Loucy (cell line): ENCODE measurements at regions not wholly inside any gene's neighbourhood (a gene's known extent, or its start where the extent isn't known, plus 50 kb on each side); places are given as distances from the start of the nearest gene placed in this dataset.

Experiments
- H2AFZ ChIP-seq: fragments of 200-600 bp; sonication (generic); 2 replicates; pipeline ENCODE4 v1.6.0; 2016; ENCODE audit warnings: antibody characterized with exemption, mild to moderate bottlenecking, low read length, moderate library complexity
- H3F3A ChIP-seq: fragments of 200-600 bp; 2 replicates; pipeline ENCODE4 v1.6.0; 2016; ENCODE audit warnings: antibody characterized with exemption, low read depth, mild to moderate bottlenecking
- H3K27me3 ChIP-seq: fragments of 200-600 bp; sonication (generic); 2 replicates; pipeline ENCODE4 v1.6.1; 2014; ENCODE audit warnings: low read length, mild to moderate bottlenecking; ENCODE audit not compliant: insufficient read depth, poor library complexity, severe bottlenecking
- H3K36me3 ChIP-seq: fragments of 200-600 bp; sonication (generic); 2 replicates; pipeline ENCODE4 v1.6.1; 2016; ENCODE audit warnings: low read length; ENCODE audit not compliant: insufficient read depth
- H3K4me1 ChIP-seq: fragments of 200-600 bp; sonication (generic); 2 replicates; pipeline ENCODE4 v1.5.1; 2014; ENCODE audit warnings: low read length, mild to moderate bottlenecking; ENCODE audit not compliant: insufficient read depth, poor library complexity, severe bottlenecking
- H3K4me2 ChIP-seq: fragments of 200-600 bp; sonication (generic); 2 replicates; pipeline ENCODE4 v1.6.0; 2014; ENCODE audit warnings: antibody characterized with exemption, low read length, low read depth, mild to moderate bottlenecking; ENCODE audit not compliant: poor library complexity, severe bottlenecking
- H3K4me3 ChIP-seq: fragments of 200-600 bp; sonication (generic); 2 replicates; pipeline ENCODE4 v1.5.1; 2014; ENCODE audit warnings: low read length, mild to moderate bottlenecking, mixed read lengths; ENCODE audit not compliant: poor library complexity, severe bottlenecking
- H3K79me2 ChIP-seq: fragments of 200-600 bp; sonication (generic); 2 replicates; pipeline ENCODE4 v1.6.1; 2014; ENCODE audit warnings: low read length; ENCODE audit not compliant: insufficient read depth
- H3K9ac ChIP-seq: fragments of 200-600 bp; sonication (generic); 2 replicates; pipeline ENCODE4 v1.6.0; 2014; ENCODE audit warnings: mild to moderate bottlenecking, low read depth, low read length, moderate library complexity; ENCODE audit not compliant: poor library complexity, severe bottlenecking
- H3K9me2 ChIP-seq: fragments of 200-600 bp; sonication (generic); replicated peaks from 2 replicates; pipeline ENCODE4 v1.6.1; 2016; ENCODE audit warnings: low read depth, low read length, mixed read lengths
- H3K9me3 ChIP-seq: fragments of 200-600 bp; sonication (generic); 2 replicates; pipeline ENCODE4 v1.6.1; 2014; ENCODE audit warnings: mild to moderate bottlenecking, antibody characterized with exemption, low read length, low read depth; ENCODE audit not compliant: insufficient read depth
- H4K20me1 ChIP-seq: fragments of 200-600 bp; sonication (generic); 2 replicates; pipeline ENCODE4 v1.6.0; 2014; ENCODE audit warnings: antibody characterized with exemption, low read length, mild to moderate bottlenecking; ENCODE audit not compliant: insufficient read depth, poor library complexity, severe bottlenecking
- EZH2phosphoT487 ChIP-seq: fragments of 200-600 bp; IDR thresholded peaks from 2 replicates; pipeline ENCODE4 v1.6.1; 2018; ENCODE audit warnings: antibody characterized with exemption, mild to moderate bottlenecking, moderate library complexity, borderline replicate concordance
- TF ChIP-seq, protein P1 (sequence below): fragments of 200-600 bp; sonication (generic); conservative IDR thresholded peaks from 2 replicates; pipeline ENCODE4 v1.5.1; 2014; ENCODE audit warnings: mild to moderate bottlenecking, antibody characterized with exemption, low read length

DNA sequence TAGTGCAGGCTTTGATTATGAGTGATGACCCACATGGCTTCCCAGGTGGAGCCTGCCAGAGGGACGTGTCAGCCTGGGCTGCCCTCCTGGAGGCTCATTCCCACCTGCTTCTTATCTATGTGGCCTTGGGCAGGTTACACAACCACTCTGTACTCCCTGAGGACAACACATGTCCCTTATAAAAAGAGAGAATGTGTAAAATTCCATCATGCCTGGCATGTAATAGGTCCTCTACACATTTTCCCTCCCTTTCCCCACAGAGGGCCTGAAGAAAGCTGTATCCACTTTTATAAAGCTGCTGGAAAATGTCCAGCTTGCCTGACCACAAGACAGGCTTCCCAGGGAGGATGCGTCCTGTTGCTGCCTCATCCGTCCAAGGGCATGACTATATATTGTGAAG lies 55.0 kb upstream of the VSTM5 start:
- Histone ChIP-seq H3K4me3 (no peak overlapping the region), H3K27me3 (no peaks in the 10 kb centered on the region), H3K9me3 (no peaks in the 10 kb centered on the region), H2AFZ (no peak overlapping the region), H3K9me2 (no peaks in the 10 kb centered on the region), H3K4me2 (no peak overlapping the region), H3K79me2 (no peaks in the 10 kb centered on the region), H3K9ac (no peak overlapping the region), H3K4me1 (no peaks in the 10 kb centered on the region), H3K36me3 (no peaks in the 10 kb centered on the region), H3F3A (no peaks in the 10 kb centered on the region), H4K20me1 (no peaks in the 10 kb centered on the region)
- no peak for TF ChIP-seq EZH2phosphoT487
- TF ChIP-seq, protein P1, sequence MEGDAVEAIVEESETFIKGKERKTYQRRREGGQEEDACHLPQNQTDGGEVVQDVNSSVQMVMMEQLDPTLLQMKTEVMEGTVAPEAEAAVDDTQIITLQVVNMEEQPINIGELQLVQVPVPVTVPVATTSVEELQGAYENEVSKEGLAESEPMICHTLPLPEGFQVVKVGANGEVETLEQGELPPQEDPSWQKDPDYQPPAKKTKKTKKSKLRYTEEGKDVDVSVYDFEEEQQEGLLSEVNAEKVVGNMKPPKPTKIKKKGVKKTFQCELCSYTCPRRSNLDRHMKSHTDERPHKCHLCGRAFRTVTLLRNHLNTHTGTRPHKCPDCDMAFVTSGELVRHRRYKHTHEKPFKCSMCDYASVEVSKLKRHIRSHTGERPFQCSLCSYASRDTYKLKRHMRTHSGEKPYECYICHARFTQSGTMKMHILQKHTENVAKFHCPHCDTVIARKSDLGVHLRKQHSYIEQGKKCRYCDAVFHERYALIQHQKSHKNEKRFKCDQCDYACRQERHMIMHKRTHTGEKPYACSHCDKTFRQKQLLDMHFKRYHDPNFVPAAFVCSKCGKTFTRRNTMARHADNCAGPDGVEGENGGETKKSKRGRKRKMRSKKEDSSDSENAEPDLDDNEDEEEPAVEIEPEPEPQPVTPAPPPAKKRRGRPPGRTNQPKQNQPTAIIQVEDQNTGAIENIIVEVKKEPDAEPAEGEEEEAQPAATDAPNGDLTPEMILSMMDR, result no peak

DNA sequence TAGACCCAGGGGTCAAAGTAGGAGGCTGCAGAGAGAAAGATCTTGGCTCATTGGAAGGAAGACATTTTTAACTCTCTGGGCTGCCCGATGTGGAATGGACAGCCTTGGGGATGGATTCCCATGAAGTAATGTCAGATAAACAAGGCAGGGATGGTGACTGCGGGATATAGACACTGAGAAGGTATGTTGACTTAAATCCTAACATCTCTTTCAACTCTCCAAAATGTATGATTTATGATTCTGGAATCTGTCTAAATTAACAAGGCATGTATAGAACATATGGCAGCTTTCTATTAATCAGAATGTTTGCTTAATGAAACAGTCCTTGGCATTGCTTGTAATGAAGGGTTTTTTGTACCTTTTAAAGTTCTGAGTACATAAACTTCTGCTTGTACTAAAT lies 56.1 kb upstream of the VSTM5 start:
- H4K20me1 ChIP-seq, result no peaks in the 10 kb centered on the region

DNA sequence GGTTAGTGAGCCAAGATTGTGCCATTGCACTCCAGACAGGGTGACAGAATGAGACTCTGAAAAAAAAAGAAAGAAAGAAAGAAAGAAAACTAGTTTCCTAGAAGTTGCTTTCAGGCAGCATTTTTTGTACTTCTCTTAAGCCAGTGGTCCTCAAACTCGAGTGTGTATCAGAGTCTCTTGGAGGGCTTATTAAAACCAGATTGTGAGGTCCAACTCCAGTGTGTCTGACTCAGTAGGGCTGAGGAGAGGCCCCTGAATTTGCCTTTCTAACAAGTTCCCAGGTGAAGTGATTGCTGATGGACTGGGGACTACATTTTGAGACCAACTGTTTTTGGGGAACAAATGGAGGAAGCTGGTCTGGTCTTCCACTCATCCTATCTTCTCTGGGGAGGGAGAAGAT lies 57.5 kb upstream of the VSTM5 start:
- Histone ChIP-seq H2AFZ (no peak overlapping the region), H3K79me2 (no peaks in the 10 kb centered on the region), H4K20me1 (no peaks in the 10 kb centered on the region), H3K4me1 (no peaks in the 10 kb centered on the region), H3K36me3 (no peaks in the 10 kb centered on the region), H3K4me2 (no peak overlapping the region), H3K4me3 (no peak overlapping the region), H3F3A (no peaks in the 10 kb centered on the region), H3K9me3 (no peaks in the 10 kb centered on the region), H3K9ac (no peak overlapping the region), H3K27me3 (no peaks in the 10 kb centered on the region), H3K9me2 (no peaks in the 10 kb centered on the region)
- TF ChIP-seq EZH2phosphoT487, result no peak
- TF ChIP-seq, protein P1, result no peak

More for the DNA sequence above, 56.1 kb upstream of the VSTM5 start:
- Histone ChIP-seq H3K4me1 (no peaks in the 10 kb centered on the region), H3K4me3 (no peak overlapping the region), H3K36me3 (no peaks in the 10 kb centered on the region), H3K9me2 (no peaks in the 10 kb centered on the region), H3K27me3 (no peaks in the 10 kb centered on the region), H3K9ac (no peak overlapping the region), H2AFZ (no peak overlapping the region), H3K9me3 (no peaks in the 10 kb centered on the region), H3K79me2 (no peaks in the 10 kb centered on the region), H3K4me2 (no peak overlapping the region), H3F3A (no peaks in the 10 kb centered on the region)
- TF ChIP-seq, protein P1, result no peak
- TF ChIP-seq EZH2phosphoT487, result no peak
